Skeletal muscle tissue (tissue), 3 donors: ENCODE measurements at regions not wholly inside any gene's neighbourhood (a gene's known extent, or its start where the extent isn't known, plus 50 kb on each side); places are given as distances from the start of the nearest gene placed in this dataset.

Experiments used
- H3K27ac ChIP-seq: one replicate; pipeline ENCODE4 v1.7.0; 2013; ENCODE audit warnings: mild to moderate bottlenecking, low read depth, low read length, inconsistent platforms
- H3K27me3 ChIP-seq, 3 donors: one replicate each; pipeline ENCODE4 v1.7.0; 2013; ENCODE audit warnings: low read length in 3 of 3; ENCODE audit not compliant: control insufficient read depth in 3 of 3, insufficient read depth in 3 of 3
- H3K36me3 ChIP-seq, 3 donors: one replicate each; pipeline ENCODE4 v1.7.0; 2013; ENCODE audit warnings: low read length in 3 of 3; ENCODE audit not compliant: control insufficient read depth in 3 of 3, insufficient read depth in 3 of 3
- H3K4me1 ChIP-seq, 3 donors: one replicate each; pipeline ENCODE4 v1.7.0; 2013; ENCODE audit warnings: low read length in 3 of 3, mild to moderate bottlenecking in 3 of 3; ENCODE audit not compliant: control insufficient read depth in 3 of 3, insufficient read depth in 3 of 3
- H3K4me3 ChIP-seq, 3 donors: one replicate each; pipeline ENCODE4 v1.7.0; 2013; ENCODE audit warnings: low read length in 3 of 3
- H3K9ac ChIP-seq, 3 donors: one replicate each; pipeline ENCODE4 v1.7.0; 2013; ENCODE audit warnings: low read length in 3 of 3, mild to moderate bottlenecking in 3 of 3, moderate library complexity in 2 of 3, low read depth in 1 of 3
- H3K9me3 ChIP-seq, 3 donors: one replicate each; pipeline ENCODE4 v1.7.0; 2013; ENCODE audit warnings: low read length in 3 of 3; ENCODE audit not compliant: control insufficient read depth in 3 of 3
- donor health status: Osteomylitis.

- H3K27ac ChIP-seq: no peak overlapping the region
- H3K4me1 ChIP-seq: peaks cover 8 to 18% (median 15%) of the 10 kb centered on the region in 3 donors
- no peaks in the 10 kb centered on the region for H3K27me3 ChIP-seq
- H3K4me3 ChIP-seq: no peak overlapping the region
- H3K36me3 ChIP-seq: no peaks in the 10 kb centered on the region
- H3K9me3 ChIP-seq: no peaks in the 10 kb centered on the region
- H3K9ac ChIP-seq: no peak overlapping the region
Observed at GRCh38 chr20:47406849-47407682, 50.6 kb upstream of the ZMYND8 start.

GRCh38 chr20:47411161-47411560 is 54.7 kb upstream of the ZMYND8 start:
- H3K4me1 ChIP-seq: peaks cover 13 to 15% (median 13%) of the 10 kb centered on the region in 3 donors
- no peak overlapping the region for H3K27ac ChIP-seq
- H3K4me3 ChIP-seq: peak overlapping the region in 2 of 3 donors; percentile 17 to 56
- peak overlapping the region in 1 of 3 donors; percentile 40 for H3K9ac ChIP-seq
- no peaks in the 10 kb centered on the region for H3K36me3 ChIP-seq
- H3K27me3 ChIP-seq: no peaks in the 10 kb centered on the region
- H3K9me3 ChIP-seq: no peaks in the 10 kb centered on the region

- H3K36me3 ChIP-seq: no peaks in the 10 kb centered on the region
- H3K27ac ChIP-seq: no peak overlapping the region
- H3K4me3 ChIP-seq: no peak overlapping the region
- no peak overlapping the region for H3K9ac ChIP-seq
- peaks cover 13 to 16% (median 15%) of the 10 kb centered on the region in 3 donors for H3K4me1 ChIP-seq
- H3K9me3 ChIP-seq: no peaks in the 10 kb centered on the region
- H3K27me3 ChIP-seq: no peaks in the 10 kb centered on the region
Observed at GRCh38 chr20:47412083-47412482, 55.6 kb upstream of the ZMYND8 start.

GRCh38 chr20:47413189-47413588 is 56.7 kb upstream of the ZMYND8 start:
- no peak overlapping the region for H3K27ac ChIP-seq

GRCh38 chr20:47417245-47418068 is 61.0 kb upstream of the ZMYND8 start:
- Histone ChIP-seq H3K9me3 (no peaks in the 10 kb centered on the region), H3K4me1 (peaks cover 0 to 5% (median 3%) of the 10 kb centered on the region in 3 donors), H3K9ac (no peak overlapping the region), H3K27ac (no peak overlapping the region), H3K27me3 (no peaks in the 10 kb centered on the region), H3K36me3 (no peaks in the 10 kb centered on the region), H3K4me3 (no peak overlapping the region)

More at GRCh38 chr20:47413189-47413588, 56.7 kb upstream of the ZMYND8 start:
- H3K4me3 ChIP-seq: no peak overlapping the region
- H3K27me3 ChIP-seq: no peaks in the 10 kb centered on the region
- H3K9me3 ChIP-seq: no peaks in the 10 kb centered on the region
- no peaks in the 10 kb centered on the region for H3K36me3 ChIP-seq
- peaks cover 13 to 16% (median 15%) of the 10 kb centered on the region in 3 donors for H3K4me1 ChIP-seq
- no peak overlapping the region for H3K9ac ChIP-seq

GRCh38 chr20:47418069-47418757 is 61.7 kb upstream of the ZMYND8 start:
- H3K9me3 ChIP-seq: no peaks in the 10 kb centered on the region
- no peak overlapping the region for H3K4me3 ChIP-seq
- no peaks in the 10 kb centered on the region for H3K27me3 ChIP-seq
- H3K36me3 ChIP-seq: no peaks in the 10 kb centered on the region
- no peak overlapping the region for H3K9ac ChIP-seq
- H3K27ac ChIP-seq: no peak overlapping the region
- peaks cover 0 to 5% (median 3%) of the 10 kb centered on the region in 3 donors for H3K4me1 ChIP-seq

GRCh38 chr20:47419953-47420514 is 63.5 kb upstream of the ZMYND8 start:
- no peak overlapping the region for H3K9ac ChIP-seq
- no peaks in the 10 kb centered on the region for H3K9me3 ChIP-seq
- peaks cover 0 to 3% (median 1%) of the 10 kb centered on the region in 3 donors for H3K4me1 ChIP-seq
- no peaks in the 10 kb centered on the region for H3K27me3 ChIP-seq
- H3K4me3 ChIP-seq: no peak overlapping the region
- no peak overlapping the region for H3K27ac ChIP-seq
- H3K36me3 ChIP-seq: no peaks in the 10 kb centered on the region

GRCh38 chr20:47421076-47421475 is 64.6 kb upstream of the ZMYND8 start:
- Histone ChIP-seq H3K9ac (no peak overlapping the region), H3K4me1 (peaks cover 0 to 3% (median 0%) of the 10 kb centered on the region in 3 donors), H3K9me3 (no peaks in the 10 kb centered on the region), H3K36me3 (no peaks in the 10 kb centered on the region), H3K4me3 (no peak overlapping the region), H3K27ac (no peak overlapping the region), H3K27me3 (no peaks in the 10 kb centered on the region)

GRCh38 chr20:47423586-47423985 is 67.1 kb upstream of the ZMYND8 start:
- H3K4me3 ChIP-seq: no peak overlapping the region
- H3K4me1 ChIP-seq: no peaks in the 10 kb centered on the region
- H3K9me3 ChIP-seq: peaks cover 0 to 5% (median 2%) of the 10 kb centered on the region in 3 donors
- H3K9ac ChIP-seq: no peak overlapping the region
- no peaks in the 10 kb centered on the region for H3K27me3 ChIP-seq
- H3K27ac ChIP-seq: no peak overlapping the region
- no peaks in the 10 kb centered on the region for H3K36me3 ChIP-seq
